C4-2B (cell line): ENCODE measurements at regions not wholly inside any gene's neighbourhood (a gene's known extent, or its start where the extent isn't known, plus 50 kb on each side); places are given as distances from the start of the nearest gene placed in this dataset.

Source experiments
- H3K27ac ChIP-seq: fragments of 450-650 bp; 2 replicates; pipeline ENCODE4 v1.5.1; 2017
- ZFX ChIP-seq: fragments of 450-650 bp; IDR thresholded peaks from 2 replicates; pipeline ENCODE4 v1.6.1; 2017
- TF ChIP-seq, protein P1 (sequence below): fragments of 450-650 bp; conservative IDR thresholded peaks from 2 replicates; pipeline ENCODE4 v1.5.1; 2017; ENCODE audit warnings: mild to moderate bottlenecking

DNA sequence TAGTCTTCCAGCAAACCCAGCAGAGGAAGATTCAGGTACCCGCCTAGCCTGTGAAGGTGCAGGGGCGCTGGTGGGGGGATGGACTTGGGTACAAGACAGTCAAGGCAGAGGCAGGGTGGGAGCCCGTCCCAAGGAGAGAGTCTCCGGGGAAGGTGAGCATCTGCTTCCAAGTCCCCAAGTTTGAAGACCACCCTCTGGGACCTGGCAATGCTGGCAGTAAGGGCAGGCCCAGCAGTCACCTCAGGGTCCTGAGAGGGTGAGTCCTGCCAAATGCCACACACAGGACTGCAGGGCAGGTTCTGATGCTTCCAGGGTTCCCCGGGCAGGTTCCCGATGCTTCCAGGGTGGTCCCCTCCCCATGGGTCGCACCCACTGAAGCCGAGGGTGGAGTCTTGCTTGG is 261.8 kb upstream of the IRX1 start:
- H3K27ac ChIP-seq = no peak overlapping the region
- TF ChIP-seq ZFX = no peak
- TF ChIP-seq, protein P1, sequence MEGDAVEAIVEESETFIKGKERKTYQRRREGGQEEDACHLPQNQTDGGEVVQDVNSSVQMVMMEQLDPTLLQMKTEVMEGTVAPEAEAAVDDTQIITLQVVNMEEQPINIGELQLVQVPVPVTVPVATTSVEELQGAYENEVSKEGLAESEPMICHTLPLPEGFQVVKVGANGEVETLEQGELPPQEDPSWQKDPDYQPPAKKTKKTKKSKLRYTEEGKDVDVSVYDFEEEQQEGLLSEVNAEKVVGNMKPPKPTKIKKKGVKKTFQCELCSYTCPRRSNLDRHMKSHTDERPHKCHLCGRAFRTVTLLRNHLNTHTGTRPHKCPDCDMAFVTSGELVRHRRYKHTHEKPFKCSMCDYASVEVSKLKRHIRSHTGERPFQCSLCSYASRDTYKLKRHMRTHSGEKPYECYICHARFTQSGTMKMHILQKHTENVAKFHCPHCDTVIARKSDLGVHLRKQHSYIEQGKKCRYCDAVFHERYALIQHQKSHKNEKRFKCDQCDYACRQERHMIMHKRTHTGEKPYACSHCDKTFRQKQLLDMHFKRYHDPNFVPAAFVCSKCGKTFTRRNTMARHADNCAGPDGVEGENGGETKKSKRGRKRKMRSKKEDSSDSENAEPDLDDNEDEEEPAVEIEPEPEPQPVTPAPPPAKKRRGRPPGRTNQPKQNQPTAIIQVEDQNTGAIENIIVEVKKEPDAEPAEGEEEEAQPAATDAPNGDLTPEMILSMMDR = no peak

DNA sequence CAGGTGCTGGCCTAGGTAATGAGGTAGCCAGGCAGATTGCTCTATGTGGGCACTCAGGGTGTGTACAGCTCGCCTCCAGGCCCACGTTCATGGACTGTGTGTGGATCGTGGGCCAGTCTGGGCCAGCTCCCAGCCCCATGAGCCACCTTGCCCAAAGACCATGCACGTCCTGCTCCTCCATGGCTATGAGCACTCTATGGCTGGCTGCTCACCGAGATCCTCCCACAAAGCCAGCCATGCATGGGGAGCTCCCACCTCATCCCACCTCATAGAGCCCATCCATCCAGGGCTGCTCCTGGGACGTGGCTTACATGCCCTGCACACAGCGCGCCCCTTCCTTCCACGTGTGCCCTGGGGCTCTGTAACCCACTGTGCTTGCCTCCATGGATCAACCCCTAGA is 262.5 kb upstream of the IRX1 start:
- no peak overlapping the region for H3K27ac ChIP-seq
- TF ChIP-seq, protein P1 = no peak
- no peak for TF ChIP-seq ZFX

- TF ChIP-seq ZFX = no peak
- TF ChIP-seq, protein P1 = no peak
- no peak overlapping the region for H3K27ac ChIP-seq
These were observed 263.8 kb upstream of the IRX1 start for GRCh38 chr5:3331819-3332218.

DNA sequence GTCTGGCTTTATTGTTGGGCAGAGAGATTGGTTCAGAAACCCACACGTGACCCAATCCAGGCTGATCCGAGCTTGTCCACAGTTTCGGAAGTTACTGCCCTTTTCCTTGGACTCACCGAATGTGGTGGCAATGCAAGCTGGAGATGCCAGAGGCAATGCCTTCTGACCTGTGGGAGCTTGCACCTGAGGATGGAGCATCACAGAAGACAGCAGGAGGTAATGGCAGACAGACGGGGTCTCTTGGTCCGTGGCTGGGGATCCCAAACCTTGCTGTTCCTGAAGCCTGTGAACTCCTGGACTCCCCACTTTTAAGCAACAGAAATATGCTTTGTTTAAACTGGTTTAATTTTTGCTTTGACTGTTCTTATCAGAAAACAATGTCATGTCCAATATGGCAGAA is 265.2 kb upstream of the IRX1 start:
- TF ChIP-seq, protein P1 = no peak
- no peak for TF ChIP-seq ZFX
- no peak overlapping the region for H3K27ac ChIP-seq

DNA sequence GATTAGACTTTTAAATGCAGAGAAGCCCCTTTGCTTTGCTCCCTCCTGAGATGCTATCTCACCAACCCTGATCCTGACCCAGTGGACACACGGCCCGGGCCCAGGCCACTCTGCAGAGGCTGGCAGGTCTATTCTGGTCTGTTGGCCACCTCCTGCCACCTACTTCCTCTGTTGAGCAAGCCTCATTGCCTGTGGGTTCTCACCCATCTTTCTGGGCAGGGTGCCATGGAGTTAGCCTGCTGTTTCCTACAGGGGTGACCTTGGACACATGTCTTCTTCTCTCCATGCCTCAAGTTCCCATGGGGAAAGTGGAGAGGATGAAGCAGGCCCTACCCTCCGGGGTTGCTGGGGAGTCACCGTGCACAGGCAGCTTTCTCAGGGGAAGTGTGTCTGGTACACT is 266.2 kb upstream of the IRX1 start:
- H3K27ac ChIP-seq = no peak overlapping the region
- no peak for TF ChIP-seq ZFX
- TF ChIP-seq, protein P1 = no peak

DNA sequence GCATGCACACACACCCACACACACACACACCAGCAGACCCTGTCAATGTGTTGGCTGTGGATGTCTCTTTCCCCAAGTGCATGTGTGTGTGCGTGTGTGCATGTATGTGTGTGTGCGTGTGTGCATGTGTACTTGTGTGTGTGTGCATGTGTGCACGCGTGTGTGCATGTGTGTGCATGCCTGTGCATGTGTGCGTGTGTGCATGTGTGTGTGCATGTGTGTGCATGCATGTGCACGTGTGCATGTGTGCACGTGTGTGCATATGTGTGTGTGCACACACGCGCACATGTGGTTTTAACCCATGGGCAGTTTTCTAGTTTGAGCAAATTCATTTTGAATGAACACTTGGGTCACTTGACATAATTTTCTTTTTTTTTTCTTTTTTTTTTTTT is 268.8 kb upstream of the IRX1 start:
- no peak for TF ChIP-seq ZFX
- TF ChIP-seq, protein P1 = no peak
- no peak overlapping the region for H3K27ac ChIP-seq

- no peak for TF ChIP-seq ZFX
- TF ChIP-seq, protein P1 = no peak
These were observed 269.4 kb upstream of the IRX1 start for GRCh38 chr5:3325972-3326840.

More at GRCh38 chr5:3325972-3326840, 269.4 kb upstream of the IRX1 start:
- H3K27ac ChIP-seq = no peak overlapping the region
